Spleen (tissue), 7 donors: ENCODE measurements at regions not wholly inside any gene's neighbourhood (a gene's known extent, or its start where the extent isn't known, plus 50 kb on each side); places are given as distances from the start of the nearest gene placed in this dataset.

Source experiments
- POLR2A ChIP-seq, 3 donors: fragments of 450-650 bp; IDR thresholded peaks; one replicate each; pipeline ENCODE4 v1.5.1; 2017; ENCODE audit warnings: antibody characterized with exemption in 3 of 3, mild to moderate bottlenecking in 1 of 3
- TF ChIP-seq, protein P1 (sequence below), 11 experiments: fragments of 200-600 bp in 7 of 11; fragments of 450-650 bp in 4 of 11; sonication (generic) in 4 of 11; IDR thresholded peaks in 8 of 11; conservative IDR thresholded peaks in 3 of 11; 1 replicate in 7 of 11; 2 replicates in 4 of 11; pipeline versions ENCODE4 v1.4.0 to v1.8.0; 2016 to 2021; ENCODE audit warnings: antibody characterized with exemption in 11 of 11, inconsistent platforms in 4 of 11, mild to moderate bottlenecking in 1 of 11
- donor health status: DM: no; HTN: no; CAD: no; lungs with moderate emphysema.
- donor health status: DM: no; HTN: no; CAD: no.
- donor health status: DM: no; HTN: no; CAD: no.

GRCh38 chr12:81888106-81888740, 129.1 kb upstream of the PPFIA2 start:
- no peak for TF ChIP-seq POLR2A (IDR thresholded peaks at IDR 0.05)
- TF ChIP-seq, protein P1, sequence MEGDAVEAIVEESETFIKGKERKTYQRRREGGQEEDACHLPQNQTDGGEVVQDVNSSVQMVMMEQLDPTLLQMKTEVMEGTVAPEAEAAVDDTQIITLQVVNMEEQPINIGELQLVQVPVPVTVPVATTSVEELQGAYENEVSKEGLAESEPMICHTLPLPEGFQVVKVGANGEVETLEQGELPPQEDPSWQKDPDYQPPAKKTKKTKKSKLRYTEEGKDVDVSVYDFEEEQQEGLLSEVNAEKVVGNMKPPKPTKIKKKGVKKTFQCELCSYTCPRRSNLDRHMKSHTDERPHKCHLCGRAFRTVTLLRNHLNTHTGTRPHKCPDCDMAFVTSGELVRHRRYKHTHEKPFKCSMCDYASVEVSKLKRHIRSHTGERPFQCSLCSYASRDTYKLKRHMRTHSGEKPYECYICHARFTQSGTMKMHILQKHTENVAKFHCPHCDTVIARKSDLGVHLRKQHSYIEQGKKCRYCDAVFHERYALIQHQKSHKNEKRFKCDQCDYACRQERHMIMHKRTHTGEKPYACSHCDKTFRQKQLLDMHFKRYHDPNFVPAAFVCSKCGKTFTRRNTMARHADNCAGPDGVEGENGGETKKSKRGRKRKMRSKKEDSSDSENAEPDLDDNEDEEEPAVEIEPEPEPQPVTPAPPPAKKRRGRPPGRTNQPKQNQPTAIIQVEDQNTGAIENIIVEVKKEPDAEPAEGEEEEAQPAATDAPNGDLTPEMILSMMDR (IDR thresholded peaks at IDR 0.05 in 8 of 11, conservative IDR thresholded peaks at IDR 0.05 in 3 of 11): no peak
